HEK293T (cell line): ENCODE measurements at regions not wholly inside any gene's neighbourhood (a gene's known extent, or its start where the extent isn't known, plus 50 kb on each side); places are given as distances from the start of the nearest gene placed in this dataset.

Experiments used
- CTCF ChIA-PET: fragments of 350-600 bp; formaldehyde crosslinking; extraction: SDS; loops from one replicate; lab custom pipeline; 2021; ENCODE audit warnings: antibody characterized with exemption, inconsistent platforms; lab: Yijun Ruan, JAX
- POLR2A ChIA-PET: fragments of 350-600 bp; formaldehyde crosslinking; extraction: SDS; loops from one replicate; lab custom pipeline; 2020; ENCODE audit warnings: antibody characterized with exemption, inconsistent platforms; lab: Yijun Ruan, JAX
- DNase-seq: peaks from one replicate; pipeline ENCODE4 v3.0.0; 2012; ENCODE audit warnings: mixed read lengths; ENCODE audit errors: extremely low spot score
- ARNT ChIP-seq: fragments of 450-650 bp; IDR thresholded peaks from 2 replicates; pipeline ENCODE4 v1.6.1; 2017; ENCODE audit warnings: mild to moderate bottlenecking
- BHLHE40 ChIP-seq: fragments of 450-650 bp; IDR thresholded peaks from 2 replicates; pipeline ENCODE4 v1.6.1; 2016; ENCODE audit warnings: mild to moderate bottlenecking, moderate library complexity, borderline replicate concordance
- CTBP1 ChIP-seq: fragments of 450-650 bp; IDR thresholded peaks from 2 replicates; pipeline ENCODE4 v1.6.1; 2016; ENCODE audit warnings: borderline replicate concordance
- ELF4 ChIP-seq: fragments of 450-650 bp; IDR thresholded peaks from 2 replicates; pipeline ENCODE4 v1.6.1; 2017; ENCODE audit warnings: antibody characterized with exemption
- FOXA1 ChIP-seq: fragments of 450-650 bp; IDR thresholded peaks from 2 replicates; pipeline ENCODE4 v1.6.1; 2016; ENCODE audit warnings: mild to moderate bottlenecking
- FOXK2 ChIP-seq: fragments of 450-650 bp; IDR thresholded peaks from 2 replicates; pipeline ENCODE4 v1.6.1; 2016; ENCODE audit warnings: mild to moderate bottlenecking
- FOXM1 ChIP-seq: fragments of 450-650 bp; IDR thresholded peaks from 2 replicates; pipeline ENCODE4 v1.6.1; 2017; ENCODE audit warnings: mild to moderate bottlenecking, borderline replicate concordance
- HDGF ChIP-seq: fragments of 450-650 bp; IDR thresholded peaks from 2 replicates; pipeline ENCODE4 v1.6.1; 2017; ENCODE audit warnings: antibody characterized with exemption, borderline replicate concordance
- L3MBTL2 ChIP-seq: fragments of 450-650 bp; conservative IDR thresholded peaks from 2 replicates; pipeline ENCODE4 v1.6.1; 2016; ENCODE audit warnings: mild to moderate bottlenecking
- LEF1 ChIP-seq: fragments of 450-650 bp; IDR thresholded peaks from 2 replicates; pipeline ENCODE4 v1.6.1; 2017; ENCODE audit warnings: mild to moderate bottlenecking, borderline replicate concordance
- NFRKB ChIP-seq: fragments of 450-650 bp; IDR thresholded peaks from 2 replicates; pipeline ENCODE4 v1.6.1; 2016; ENCODE audit warnings: mild to moderate bottlenecking, moderate library complexity
- SP1 ChIP-seq: fragments of 450-650 bp; IDR thresholded peaks from 2 replicates; pipeline ENCODE4 v1.6.1; 2017
- SUZ12 ChIP-seq: fragments of 450-650 bp; IDR thresholded peaks from 2 replicates; pipeline ENCODE4 v1.6.1; 2016; ENCODE audit warnings: mild to moderate bottlenecking
- TARDBP ChIP-seq: fragments of 450-650 bp; IDR thresholded peaks from 2 replicates; pipeline ENCODE4 v1.6.1; 2016
- ZNF384 ChIP-seq: fragments of 450-650 bp; IDR thresholded peaks from 2 replicates; pipeline ENCODE4 v1.6.1; 2016
- TF ChIP-seq, protein P1 (sequence below): fragments of 450-650 bp; IDR thresholded peaks from 2 replicates; pipeline ENCODE4 v1.6.1; 2016

DNA sequence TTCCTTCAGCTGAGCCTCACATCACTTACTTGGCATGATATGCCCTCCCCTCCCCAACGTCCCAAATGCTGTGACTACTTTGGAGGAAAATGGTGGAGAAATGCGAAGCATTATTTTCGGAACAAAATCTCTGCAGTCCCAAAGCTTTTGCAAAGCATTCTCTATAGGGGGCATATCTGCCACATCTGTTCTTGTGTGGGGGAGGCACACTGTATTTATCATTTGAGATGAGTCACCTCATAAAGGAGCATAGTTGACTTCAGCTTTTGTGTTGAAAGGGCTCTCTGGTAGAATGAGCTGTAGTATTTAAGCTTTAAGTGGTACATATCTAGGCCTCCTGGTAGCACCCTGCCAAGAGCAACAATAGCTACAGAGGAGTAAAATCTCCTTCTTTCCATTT is 447.5 kb downstream of the ADAMTS20 start:
- TF ChIP-seq ARNT, result no peak
- TF ChIP-seq, protein P1, sequence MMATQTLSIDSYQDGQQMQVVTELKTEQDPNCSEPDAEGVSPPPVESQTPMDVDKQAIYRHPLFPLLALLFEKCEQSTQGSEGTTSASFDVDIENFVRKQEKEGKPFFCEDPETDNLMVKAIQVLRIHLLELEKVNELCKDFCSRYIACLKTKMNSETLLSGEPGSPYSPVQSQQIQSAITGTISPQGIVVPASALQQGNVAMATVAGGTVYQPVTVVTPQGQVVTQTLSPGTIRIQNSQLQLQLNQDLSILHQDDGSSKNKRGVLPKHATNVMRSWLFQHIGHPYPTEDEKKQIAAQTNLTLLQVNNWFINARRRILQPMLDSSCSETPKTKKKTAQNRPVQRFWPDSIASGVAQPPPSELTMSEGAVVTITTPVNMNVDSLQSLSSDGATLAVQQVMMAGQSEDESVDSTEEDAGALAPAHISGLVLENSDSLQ, result no peak
- ChIA-PET POLR2A (no interaction called here), CTCF (interaction anchor here (0.5 to 1.2 kb wide), 3 partner anchors 179 to 922 kb away, joined by 3 to 4 read pairs (median 3); no protein-coding TSS in a partner anchor)
- no peak for DNase-seq

DNA sequence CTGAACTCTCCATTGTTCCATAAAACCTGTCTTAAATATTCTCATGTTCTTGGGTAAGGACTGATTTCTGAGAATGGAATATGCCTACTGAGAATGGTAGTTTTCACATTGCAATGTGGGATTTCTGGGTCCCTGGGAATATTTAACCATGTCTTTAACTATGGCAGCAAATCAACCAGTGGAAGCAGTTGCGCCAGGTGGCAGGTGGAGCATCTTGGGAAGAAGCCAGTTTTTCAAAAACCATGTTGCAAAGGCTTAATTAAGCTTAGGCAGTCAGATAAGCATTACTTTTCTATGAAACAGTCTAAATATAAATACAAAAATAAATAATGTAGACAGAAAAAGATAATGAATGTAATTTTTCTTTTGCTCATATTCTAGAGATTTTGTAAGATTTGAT is 448.1 kb downstream of the ADAMTS20 start:
- TF ChIP-seq CTBP1, result no peak
- TF ChIP-seq BHLHE40, result no peak
- TF ChIP-seq L3MBTL2, result no peak
- TF ChIP-seq SP1, result no peak
- no peak for TF ChIP-seq NFRKB
- TF ChIP-seq HDGF, result no peak
- TF ChIP-seq SUZ12, result no peak
- ChIA-PET CTCF (no interaction called here), POLR2A (no interaction called here)
- no peak for DNase-seq

DNA sequence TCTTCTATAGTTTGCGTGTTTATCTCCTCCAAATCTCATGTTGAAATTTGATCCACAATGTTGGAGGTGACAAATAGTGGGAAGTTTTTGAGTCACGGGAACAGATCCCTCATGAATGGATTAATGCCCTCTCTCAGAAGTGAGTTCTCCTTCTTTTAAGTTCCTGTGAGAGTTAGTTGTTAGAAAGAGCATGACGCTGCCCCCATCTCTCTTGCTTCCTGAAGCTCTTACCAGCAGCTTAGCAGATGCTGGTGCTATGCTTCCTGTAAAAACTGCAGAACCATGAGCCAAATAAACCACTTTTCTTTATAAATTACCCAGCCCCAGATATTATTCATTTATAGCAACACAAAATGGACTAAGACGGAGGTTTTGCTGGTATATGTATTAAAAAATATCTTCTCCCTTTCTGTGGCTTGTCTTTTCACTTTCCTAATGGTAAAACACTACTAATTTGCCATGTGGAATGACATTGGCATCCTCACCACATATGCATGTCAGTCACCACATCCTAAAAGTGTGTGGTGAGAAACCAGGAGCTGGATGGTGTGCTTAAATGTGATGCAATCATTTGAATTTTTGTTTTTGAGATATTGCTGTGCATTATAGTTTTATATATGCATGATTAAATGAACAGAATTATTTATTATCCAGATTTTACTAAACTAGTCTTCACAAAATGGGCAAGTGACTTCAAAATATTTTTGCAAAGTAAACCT is 449.3 kb downstream of the ADAMTS20 start:
- DNase-seq, result no peak
- TF ChIP-seq LEF1 (no peak), FOXM1 (no peak), TARDBP (no peak), ARNT (no peak), ELF4 (no peak), FOXA1 (no peak), CTBP1 (no peak), BHLHE40 (no peak), SUZ12 (no peak), NFRKB (no peak), HDGF (no peak), L3MBTL2 (no peak), FOXK2 (no peak), SP1 (no peak), ZNF384 (no peak)
- TF ChIP-seq, protein P1, result no peak
- ChIA-PET POLR2A (no interaction called here), CTCF (interaction anchor here (0.7 kb wide), 1 partner anchor 11 kb away, joined by 3 read pairs; no protein-coding TSS in a partner anchor)

DNA sequence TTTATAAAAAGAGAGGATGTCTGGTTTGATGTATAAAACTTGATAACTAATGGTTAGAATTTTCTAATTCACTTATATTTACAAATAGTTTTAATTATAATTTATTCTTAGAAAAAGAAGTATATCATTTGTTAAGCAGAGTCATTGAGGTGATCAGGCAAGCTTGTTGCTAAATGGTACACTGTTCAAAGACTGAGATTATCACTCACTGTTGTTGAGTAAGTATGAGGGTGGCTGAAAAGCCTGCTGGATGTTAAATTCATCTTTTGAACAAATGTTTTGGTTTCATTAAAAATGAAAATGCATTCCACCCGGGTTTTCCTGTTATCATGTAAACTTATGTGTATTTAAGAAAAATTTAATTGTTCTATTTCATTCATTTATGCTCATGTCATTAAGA is 451.8 kb downstream of the ADAMTS20 start:
- TF ChIP-seq FOXM1, result no peak
- POLR2A ChIA-PET, result no interaction called here
- CTCF ChIA-PET, result no interaction called here
- DNase-seq, result no peak

DNA sequence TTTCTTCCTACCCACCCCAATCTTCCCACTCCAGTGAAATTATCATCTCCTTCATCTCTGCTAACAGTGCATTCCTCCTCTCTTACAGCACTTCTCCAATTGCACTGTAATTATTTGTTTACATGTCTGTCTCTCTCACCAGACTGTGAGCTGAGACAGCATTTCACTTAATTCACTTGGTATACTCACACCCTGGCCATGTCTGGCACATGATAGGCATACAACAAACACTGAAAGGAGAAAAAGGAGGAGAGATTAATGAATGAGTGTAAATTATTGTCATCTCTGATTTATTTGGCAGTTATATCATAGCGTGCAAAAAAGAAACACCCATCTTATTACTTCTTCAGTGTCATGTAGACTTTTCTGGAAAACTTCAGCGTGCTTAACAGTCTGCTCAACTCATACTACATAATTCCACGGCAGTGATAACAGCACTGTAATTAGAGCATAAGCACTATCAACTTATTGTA is 452.3 kb downstream of the ADAMTS20 start:
- TF ChIP-seq L3MBTL2 (no peak), LEF1 (no peak), SUZ12 (no peak), FOXA1 (no peak), TARDBP (no peak)
- TF ChIP-seq, protein P1, result peak; percentile 76
- ChIA-PET CTCF (no interaction called here), POLR2A (no interaction called here)
- DNase-seq, result peak; percentile 18

DNA sequence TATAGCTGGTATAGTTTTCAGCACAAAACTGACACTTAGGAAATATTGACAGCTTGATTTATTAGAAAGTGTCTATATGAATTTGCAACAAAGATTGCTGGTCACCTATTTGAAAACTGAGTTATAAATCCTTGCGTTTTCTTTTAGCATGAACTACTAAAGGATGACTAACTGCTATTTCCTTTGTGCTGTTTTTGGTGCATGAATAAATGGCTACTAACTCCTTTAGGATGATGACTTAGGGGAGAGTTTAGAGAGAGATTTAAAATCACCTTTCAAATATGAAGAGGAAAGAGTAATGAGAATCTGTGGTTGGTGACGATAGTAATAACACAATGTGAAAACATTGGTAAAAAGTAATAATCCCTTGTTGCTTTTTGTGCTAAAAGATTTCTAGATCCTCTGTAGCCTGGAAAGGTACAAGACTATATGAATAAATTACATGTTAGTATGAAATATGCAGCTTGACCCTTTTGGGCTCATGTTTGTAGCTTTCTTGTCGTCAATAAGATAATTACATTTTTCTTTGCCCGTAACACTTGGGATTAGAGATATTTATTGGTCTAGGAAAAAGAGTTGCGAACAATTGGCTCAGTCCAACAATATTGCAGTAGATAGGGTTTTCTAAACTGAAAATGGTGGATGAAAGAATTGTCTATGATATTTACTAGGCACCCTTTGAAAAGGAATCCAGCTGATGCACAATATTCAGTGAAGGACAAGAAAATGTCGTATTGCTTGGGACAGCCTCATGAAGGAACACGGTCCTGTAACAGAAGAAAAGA is 453.0 kb downstream of the ADAMTS20 start:
- ChIA-PET CTCF (interaction anchor here (0.7 kb wide), 1 partner anchor 23 kb away, joined by 4 read pairs; no protein-coding TSS in a partner anchor), POLR2A (no interaction called here)
- no peak for TF ChIP-seq ZNF384
- no peak for TF ChIP-seq SP1
- TF ChIP-seq, protein P1, result 0 out of 2 replicates have a peak, but pooled peaks have one; percentile 7
- no peak for DNase-seq
